Neural progenitor cell (in vitro differentiated cells): ENCODE measurements at regions not wholly inside any gene's neighbourhood (a gene's known extent, or its start where the extent isn't known, plus 50 kb on each side); places are given as distances from the start of the nearest gene placed in this dataset.

Source experiments
- CTCF ChIP-seq: fragments of 200-600 bp; sonication (generic); IDR thresholded peaks from 2 replicates; pipeline ENCODE4 v1.5.1; 2017; ENCODE audit warnings: antibody characterized with exemption, mild to moderate bottlenecking
- EZH2 ChIP-seq: fragments of 200-600 bp; sonication (generic); IDR thresholded peaks from 2 replicates; pipeline ENCODE4 v1.6.1; 2017; ENCODE audit warnings: antibody characterized with exemption, mild to moderate bottlenecking, moderate library complexity
- EZH2phosphoT487 ChIP-seq: fragments of 200-600 bp; sonication (generic); IDR thresholded peaks from 2 replicates; pipeline ENCODE4 v1.6.1; 2017; ENCODE audit warnings: antibody characterized with exemption

GRCh38 chrX:57211906-57212305 lies 74.6 kb upstream of the FAAH2 start:
- TF ChIP-seq CTCF (peak; percentile 18), EZH2phosphoT487 (no peak), EZH2 (no peak)
